GM12865 (cell line): ENCODE measurements at regions not wholly inside any gene's neighbourhood (a gene's known extent, or its start where the extent isn't known, plus 50 kb on each side); places are given as distances from the start of the nearest gene placed in this dataset.

Experiments
- DNase-seq: peaks from one replicate; pipeline ENCODE4 v3.0.0; 2010; ENCODE audit warnings: low read depth
- H3K4me3 ChIP-seq: 2 replicates; pipeline ENCODE4 v1.5.1; 2011; ENCODE audit warnings: mild to moderate bottlenecking, low read depth, low read length, control low read depth
- TF ChIP-seq, protein P1 (sequence below): IDR thresholded peaks from 2 replicates; pipeline ENCODE4 v1.5.1; 2011; ENCODE audit warnings: low read length, control low read depth, low read depth, inconsistent platforms; ENCODE audit not compliant: insufficient read depth; ENCODE audit errors: missing control alignments

DNA sequence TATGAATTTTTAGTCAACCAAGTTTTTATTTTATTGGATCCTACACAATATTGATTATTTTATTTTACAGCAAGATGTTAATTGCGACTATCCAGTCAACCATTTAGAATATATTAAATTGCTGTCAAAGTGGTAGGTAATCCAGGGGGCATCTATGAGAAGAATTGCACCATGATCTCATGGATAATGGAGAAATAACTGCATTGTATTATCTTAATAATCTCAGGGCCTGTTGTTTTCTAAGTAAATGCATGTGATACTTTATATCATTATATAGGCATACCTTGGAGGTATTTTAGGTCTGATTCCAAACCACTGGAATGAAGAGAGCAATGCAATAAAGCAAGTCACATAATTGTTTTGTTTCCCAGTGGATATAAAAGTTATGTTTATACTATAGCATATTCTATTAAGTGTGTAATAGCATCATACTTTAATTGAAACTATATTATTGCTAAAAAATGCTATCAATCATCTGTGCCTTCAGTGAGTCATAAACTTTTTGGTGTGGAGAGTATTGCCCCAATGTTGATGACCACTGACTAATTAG lies 595.4 kb upstream of the CHORDC1 start:
- DNase-seq = no peak
- H3K4me3 ChIP-seq = no peak overlapping the region
- TF ChIP-seq, protein P1, sequence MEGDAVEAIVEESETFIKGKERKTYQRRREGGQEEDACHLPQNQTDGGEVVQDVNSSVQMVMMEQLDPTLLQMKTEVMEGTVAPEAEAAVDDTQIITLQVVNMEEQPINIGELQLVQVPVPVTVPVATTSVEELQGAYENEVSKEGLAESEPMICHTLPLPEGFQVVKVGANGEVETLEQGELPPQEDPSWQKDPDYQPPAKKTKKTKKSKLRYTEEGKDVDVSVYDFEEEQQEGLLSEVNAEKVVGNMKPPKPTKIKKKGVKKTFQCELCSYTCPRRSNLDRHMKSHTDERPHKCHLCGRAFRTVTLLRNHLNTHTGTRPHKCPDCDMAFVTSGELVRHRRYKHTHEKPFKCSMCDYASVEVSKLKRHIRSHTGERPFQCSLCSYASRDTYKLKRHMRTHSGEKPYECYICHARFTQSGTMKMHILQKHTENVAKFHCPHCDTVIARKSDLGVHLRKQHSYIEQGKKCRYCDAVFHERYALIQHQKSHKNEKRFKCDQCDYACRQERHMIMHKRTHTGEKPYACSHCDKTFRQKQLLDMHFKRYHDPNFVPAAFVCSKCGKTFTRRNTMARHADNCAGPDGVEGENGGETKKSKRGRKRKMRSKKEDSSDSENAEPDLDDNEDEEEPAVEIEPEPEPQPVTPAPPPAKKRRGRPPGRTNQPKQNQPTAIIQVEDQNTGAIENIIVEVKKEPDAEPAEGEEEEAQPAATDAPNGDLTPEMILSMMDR = no peak

DNA sequence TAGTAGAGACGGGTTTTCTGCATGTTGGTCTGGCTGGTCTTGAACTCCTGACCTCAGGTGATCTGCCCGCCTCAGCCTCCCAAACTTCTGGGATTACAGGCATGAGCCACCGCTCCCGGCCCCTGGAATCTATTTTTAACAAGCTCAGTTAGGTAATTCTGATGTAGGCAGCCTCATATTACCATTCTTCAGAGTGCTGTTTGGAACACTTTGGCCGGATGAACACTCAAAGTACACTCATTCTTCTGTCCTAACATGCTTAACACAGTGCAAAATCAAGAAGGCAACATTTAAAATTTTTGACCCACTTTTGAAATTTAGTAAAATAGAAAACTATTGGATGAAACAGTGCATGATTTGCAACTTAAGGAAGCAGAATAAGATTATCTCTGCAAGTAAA lies 586.7 kb upstream of the CHORDC1 start:
- DNase-seq = no peak
- TF ChIP-seq, protein P1 = no peak
- no peak overlapping the region for H3K4me3 ChIP-seq

DNA sequence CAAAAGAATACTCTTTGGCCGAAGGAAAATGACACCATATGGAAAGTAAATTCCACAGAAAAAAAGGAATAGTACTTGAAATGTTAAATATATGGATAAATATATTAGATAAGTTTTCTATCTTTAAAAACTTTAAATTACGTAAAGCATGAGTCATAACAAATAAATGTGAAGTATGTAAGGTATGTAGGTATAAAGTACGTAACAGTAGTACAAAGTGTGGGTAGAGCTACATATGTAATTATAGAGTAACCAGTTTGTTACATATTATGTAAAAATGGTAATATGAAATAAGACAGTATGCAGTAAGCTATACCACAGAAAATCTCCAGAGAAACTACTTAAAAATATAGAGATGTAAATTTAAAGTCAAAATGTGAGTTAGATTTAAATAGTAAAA lies 582.3 kb upstream of the CHORDC1 start:
- TF ChIP-seq, protein P1 = no peak
- H3K4me3 ChIP-seq = no peak overlapping the region
- no peak for DNase-seq

DNA sequence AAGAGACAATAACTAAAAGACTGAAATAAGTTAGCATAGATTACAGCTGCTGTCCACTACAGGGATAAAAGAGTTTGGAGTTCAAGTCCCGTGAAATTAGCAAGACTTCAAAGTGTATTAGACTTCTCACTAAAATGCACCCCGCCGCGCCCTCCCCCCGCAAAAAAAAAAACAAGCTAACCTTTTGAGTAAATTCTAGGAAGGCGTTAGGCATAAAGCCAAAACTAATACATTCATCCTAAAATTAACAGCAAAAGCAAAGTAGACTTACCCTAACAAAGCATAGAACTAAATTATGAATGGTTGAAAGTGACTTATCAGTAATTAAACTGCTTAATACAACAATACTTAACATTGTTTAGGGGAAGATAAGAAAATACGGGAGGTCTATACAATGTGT lies 581.0 kb upstream of the CHORDC1 start:
- H3K4me3 ChIP-seq = no peak overlapping the region
- TF ChIP-seq, protein P1 = no peak
- DNase-seq = no peak

DNA sequence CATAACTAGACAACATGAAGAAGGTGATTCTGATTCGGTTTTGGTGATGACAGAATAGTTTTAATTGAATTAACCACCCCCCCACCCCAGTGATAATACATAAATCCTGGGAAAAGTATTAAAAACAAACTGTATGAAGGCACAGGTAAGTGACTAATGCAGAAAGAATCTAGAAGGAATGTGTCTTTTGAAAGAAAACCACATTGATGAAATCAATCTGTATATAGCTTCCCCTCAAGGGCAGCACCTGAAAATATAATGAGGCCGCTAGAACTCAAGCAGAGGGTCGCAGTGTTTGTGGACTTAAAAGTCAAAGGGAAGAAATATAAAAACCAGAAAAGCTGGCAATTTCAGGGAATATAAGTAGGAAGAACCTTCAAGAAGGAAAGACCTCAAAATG lies 580.5 kb upstream of the CHORDC1 start:
- TF ChIP-seq, protein P1 = no peak
- H3K4me3 ChIP-seq = no peak overlapping the region
- no peak for DNase-seq

DNA sequence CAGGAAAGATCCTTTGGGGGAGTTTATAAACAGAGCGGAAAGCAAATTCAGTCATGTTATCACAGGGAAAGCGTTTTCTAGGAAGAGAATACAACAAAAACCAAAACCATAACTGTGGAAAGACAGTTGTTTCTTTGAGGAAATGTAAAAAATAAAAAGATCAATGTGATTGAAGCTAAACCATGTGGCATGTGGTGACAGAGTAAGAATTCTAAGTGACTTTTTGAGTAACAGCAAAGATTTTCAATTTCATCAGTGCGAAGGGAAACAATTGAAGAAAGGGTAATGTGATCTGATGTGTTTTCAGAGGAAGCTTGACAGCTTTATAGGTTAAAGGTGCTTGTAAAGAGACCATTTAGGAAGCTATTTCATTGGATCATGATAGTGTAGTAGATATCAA lies 575.9 kb upstream of the CHORDC1 start:
- TF ChIP-seq, protein P1 = no peak
- H3K4me3 ChIP-seq = no peak overlapping the region
- no peak for DNase-seq

DNA sequence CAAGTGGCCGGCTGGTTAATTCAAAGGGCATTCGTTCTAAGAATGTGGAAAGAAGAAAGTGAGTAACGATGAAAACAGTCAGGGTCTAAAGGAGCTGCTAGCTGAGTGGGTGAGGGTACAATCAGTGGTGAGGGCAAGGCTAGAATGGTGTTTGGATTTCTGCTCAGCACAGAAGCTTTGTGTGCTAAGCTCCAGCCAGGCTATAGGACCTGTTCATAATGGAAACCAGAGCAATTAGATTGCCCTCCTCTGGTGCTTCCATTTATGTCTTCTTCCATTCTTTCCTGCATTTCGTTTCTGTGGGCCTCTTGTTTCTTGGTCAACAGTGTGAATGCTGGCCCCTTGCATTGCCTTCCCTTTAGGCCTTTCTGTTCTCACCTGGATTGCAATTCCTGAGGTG lies 572.9 kb upstream of the CHORDC1 start:
- TF ChIP-seq, protein P1 = no peak
- no peak overlapping the region for H3K4me3 ChIP-seq
- no peak for DNase-seq
